OCI-LY7 (cell line): ENCODE measurements at regions not wholly inside any gene's neighbourhood (a gene's known extent, or its start where the extent isn't known, plus 50 kb on each side); places are given as distances from the start of the nearest gene placed in this dataset.

ENCODE experiments used
- BruUV-seq: library from RNA; stranded (reverse); fragments of 400-500 nt; replicated peaks from 2 replicates; lab custom pipeline; 2021; lab: Mats Ljungman, UMichigan
- CTCF ChIA-PET: fragments of 300-600 bp; sonication (Branson Sonifier 250); formaldehyde crosslinking; loops from one replicate; lab custom pipeline; 2022; ENCODE audit warnings: antibody characterized with exemption; ENCODE audit not compliant: unreplicated experiment; lab: Charles Lee
- POLR2A ChIA-PET: fragments of 300-600 bp; sonication (Branson Sonifier 250); formaldehyde crosslinking; loops from one replicate; lab custom pipeline; 2022; ENCODE audit warnings: antibody characterized with exemption; lab: Charles Lee
- DNase-seq: peaks from one replicate; pipeline ENCODE4 v3.0.0-alpha.2; 2015; ENCODE audit warnings: low spot score
- H2AFZ ChIP-seq: fragments of 200-600 bp; sonication (generic), shearing (Covaris generic); 2 replicates; pipeline ENCODE4 v1.6.1; 2014; ENCODE audit warnings: mild to moderate bottlenecking, antibody characterized with exemption, low read length, moderate library complexity
- H3K27ac ChIP-seq: fragments of 200-600 bp; sonication (generic); 2 replicates; pipeline ENCODE4 v1.5.1; 2014; ENCODE audit warnings: mixed run types, low read depth, mild to moderate bottlenecking, moderate library complexity, low read length, inconsistent platforms; ENCODE audit not compliant: poor library complexity, severe bottlenecking
- H3K36me3 ChIP-seq: fragments of 200-600 bp; sonication (generic); 2 replicates; pipeline ENCODE4 v1.6.1; 2014; ENCODE audit warnings: mild to moderate bottlenecking, antibody characterized with exemption, low read length, moderate library complexity, mixed read lengths; ENCODE audit not compliant: insufficient read depth
- H3K4me1 ChIP-seq: fragments of 200-600 bp; sonication (generic); 2 replicates; pipeline ENCODE4 v1.5.1; 2014; ENCODE audit warnings: mild to moderate bottlenecking, low read length; ENCODE audit not compliant: insufficient read depth, poor library complexity, severe bottlenecking
- H3K4me2 ChIP-seq: fragments of 200-600 bp; sonication (generic); 2 replicates; pipeline ENCODE4 v1.6.1; 2014; ENCODE audit warnings: mild to moderate bottlenecking, low read length
- H3K4me3 ChIP-seq: fragments of 200-600 bp; sonication (generic); 2 replicates; pipeline ENCODE4 v1.5.1; 2014; ENCODE audit warnings: mild to moderate bottlenecking, low read depth, low read length; ENCODE audit not compliant: poor library complexity, severe bottlenecking
- H3K79me2 ChIP-seq: fragments of 200-600 bp; sonication (generic); 2 replicates; pipeline ENCODE4 v1.6.1; 2016; ENCODE audit warnings: low read depth, mild to moderate bottlenecking, low read length, moderate library complexity, mixed read lengths; ENCODE audit not compliant: insufficient read depth
- H3K9me2 ChIP-seq: fragments of 200-600 bp; sonication (generic); 2 replicates; pipeline ENCODE4 v1.6.1; 2016; ENCODE audit warnings: mild to moderate bottlenecking, low read length, mixed read lengths; ENCODE audit not compliant: insufficient read depth
- H3K9me3 ChIP-seq: fragments of 200-600 bp; sonication (generic); 2 replicates; pipeline ENCODE4 v1.6.1; 2014; ENCODE audit warnings: mild to moderate bottlenecking, mixed run types, low read length, mixed read lengths
- H4K20me1 ChIP-seq: fragments of 200-600 bp; sonication (generic); 2 replicates; pipeline ENCODE4 v1.6.1; 2014; ENCODE audit warnings: mild to moderate bottlenecking, antibody characterized with exemption, low read length, moderate library complexity, mixed read lengths; ENCODE audit not compliant: insufficient read depth
- EZH2phosphoT487 ChIP-seq: fragments of 200-600 bp; sonication (generic); IDR thresholded peaks from 2 replicates; pipeline ENCODE4 v1.6.1; 2018; ENCODE audit warnings: low read depth, borderline replicate concordance, mild to moderate bottlenecking, mixed run types, antibody characterized with exemption, low read length, moderate library complexity, mixed read lengths
- intact Hi-C: fragments of 100-400 bp; cut with micrococcal nuclease; formaldehyde crosslinking; loops from one replicate; pipeline ENCODE4 v1.10.0; 2022; ENCODE audit not compliant: unreplicated experiment
- TF ChIP-seq, protein P1 (sequence below): fragments of 200-600 bp; sonication (generic); conservative IDR thresholded peaks from 2 replicates; pipeline ENCODE4 v1.5.1; 2014; ENCODE audit warnings: mild to moderate bottlenecking, antibody characterized with exemption, low read length, moderate library complexity, mixed read lengths

DNA sequence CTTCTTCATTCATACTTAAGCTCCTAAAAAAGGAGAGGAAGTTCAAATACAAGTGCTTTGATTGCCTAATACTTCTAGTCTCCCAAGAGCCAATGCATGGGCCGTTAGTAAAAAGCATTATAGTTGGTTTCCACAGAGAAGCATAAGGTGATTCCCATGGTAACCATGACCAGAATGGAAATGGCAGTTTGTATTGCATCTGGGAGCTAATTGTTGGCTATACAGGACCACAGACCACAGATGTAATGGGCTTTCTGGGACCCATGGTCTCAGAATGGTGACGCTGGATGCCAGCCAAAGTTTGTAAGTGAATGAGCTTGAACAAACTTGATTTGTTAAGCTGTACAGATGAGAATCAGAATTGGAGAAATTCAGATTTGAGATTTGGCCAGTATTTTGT, 333.9 kb upstream of the C11orf87 start:
- Histone ChIP-seq H2AFZ (no peak overlapping the region), H3K36me3 (no peaks in the 10 kb centered on the region), H3K4me1 (no peaks in the 10 kb centered on the region), H3K27ac (no peak overlapping the region), H3K9me2 (no peaks in the 10 kb centered on the region), H3K9me3 (no peaks in the 10 kb centered on the region), H3K4me2 (no peak overlapping the region), H3K4me3 (no peak overlapping the region), H4K20me1 (no peaks in the 10 kb centered on the region), H3K79me2 (no peaks in the 10 kb centered on the region)
- TF ChIP-seq, protein P1, sequence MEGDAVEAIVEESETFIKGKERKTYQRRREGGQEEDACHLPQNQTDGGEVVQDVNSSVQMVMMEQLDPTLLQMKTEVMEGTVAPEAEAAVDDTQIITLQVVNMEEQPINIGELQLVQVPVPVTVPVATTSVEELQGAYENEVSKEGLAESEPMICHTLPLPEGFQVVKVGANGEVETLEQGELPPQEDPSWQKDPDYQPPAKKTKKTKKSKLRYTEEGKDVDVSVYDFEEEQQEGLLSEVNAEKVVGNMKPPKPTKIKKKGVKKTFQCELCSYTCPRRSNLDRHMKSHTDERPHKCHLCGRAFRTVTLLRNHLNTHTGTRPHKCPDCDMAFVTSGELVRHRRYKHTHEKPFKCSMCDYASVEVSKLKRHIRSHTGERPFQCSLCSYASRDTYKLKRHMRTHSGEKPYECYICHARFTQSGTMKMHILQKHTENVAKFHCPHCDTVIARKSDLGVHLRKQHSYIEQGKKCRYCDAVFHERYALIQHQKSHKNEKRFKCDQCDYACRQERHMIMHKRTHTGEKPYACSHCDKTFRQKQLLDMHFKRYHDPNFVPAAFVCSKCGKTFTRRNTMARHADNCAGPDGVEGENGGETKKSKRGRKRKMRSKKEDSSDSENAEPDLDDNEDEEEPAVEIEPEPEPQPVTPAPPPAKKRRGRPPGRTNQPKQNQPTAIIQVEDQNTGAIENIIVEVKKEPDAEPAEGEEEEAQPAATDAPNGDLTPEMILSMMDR = no peak
- TF ChIP-seq EZH2phosphoT487 = no peak
- DNase-seq = no peak
- BruUV-seq = no TSS peak
- ChIA-PET POLR2A (interaction anchor here (0.6 kb wide), 1 partner anchor 92 kb away, joined by 3 read pairs; no protein-coding TSS in a partner anchor), CTCF (no interaction called here)
- intact Hi-C loops = no loop called here

DNA sequence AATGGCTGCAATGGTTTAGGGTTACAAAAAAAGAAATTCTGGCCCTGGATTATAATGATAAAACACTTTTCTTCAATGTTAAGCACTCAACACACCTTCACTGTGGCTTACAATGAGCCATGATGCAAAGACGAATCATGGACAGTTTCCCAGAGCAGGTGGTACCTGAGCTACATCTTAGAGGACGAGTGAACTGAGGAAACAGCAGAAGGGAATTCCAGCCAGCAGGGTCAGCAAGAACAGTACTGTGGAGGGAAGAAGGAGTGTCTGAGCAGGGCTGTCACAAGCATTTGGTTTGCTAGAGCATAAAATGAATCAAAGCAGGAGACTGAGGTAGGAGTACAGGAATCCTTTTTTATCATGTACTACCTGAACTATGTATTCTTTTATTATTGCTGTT, 332.8 kb upstream of the C11orf87 start:
- intact Hi-C loops = no loop called here
- H3K4me2 ChIP-seq = no peak overlapping the region
- TF ChIP-seq, protein P1 = no peak
- no peak for TF ChIP-seq EZH2phosphoT487
- H3K9me3 ChIP-seq = no peaks in the 10 kb centered on the region
- H3K36me3 ChIP-seq = no peaks in the 10 kb centered on the region
- no TSS peak for BruUV-seq
- CTCF ChIA-PET = no interaction called here
- H3K9me2 ChIP-seq = no peaks in the 10 kb centered on the region
- H4K20me1 ChIP-seq = no peaks in the 10 kb centered on the region
- no peaks in the 10 kb centered on the region for H3K4me1 ChIP-seq
- no peak overlapping the region for H3K4me3 ChIP-seq
- DNase-seq = no peak
- no peak overlapping the region for H3K27ac ChIP-seq
- H3K79me2 ChIP-seq = no peaks in the 10 kb centered on the region
- POLR2A ChIA-PET = no interaction called here
- no peak overlapping the region for H2AFZ ChIP-seq

DNA sequence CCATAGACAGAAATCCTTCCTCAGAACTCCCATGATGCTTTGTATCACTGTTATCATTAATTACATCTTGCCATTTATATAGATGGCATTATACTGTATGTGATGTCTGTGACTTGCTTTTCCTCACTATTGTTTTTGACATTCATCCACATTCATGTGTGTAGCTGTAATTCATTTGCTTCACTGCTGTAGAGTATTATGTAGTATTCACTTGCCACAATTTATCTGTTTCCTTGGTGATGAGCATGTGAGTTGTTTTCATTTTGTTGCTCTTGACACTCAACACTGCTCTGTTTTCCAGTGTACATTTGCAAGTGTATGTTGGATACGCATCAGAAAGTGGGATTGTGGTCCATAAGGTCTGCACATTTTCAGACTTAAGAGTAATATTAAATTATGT, 328.6 kb upstream of the C11orf87 start:
- ChIA-PET CTCF (no interaction called here), POLR2A (no interaction called here)
- no peak overlapping the region for H3K4me3 ChIP-seq
- H3K79me2 ChIP-seq = no peaks in the 10 kb centered on the region
- no TSS peak for BruUV-seq
- intact Hi-C loops = no loop called here
- no peaks in the 10 kb centered on the region for H3K36me3 ChIP-seq
- H3K27ac ChIP-seq = no peak overlapping the region
- DNase-seq = no peak
- H2AFZ ChIP-seq = no peak overlapping the region
- no peaks in the 10 kb centered on the region for H3K9me3 ChIP-seq
- H4K20me1 ChIP-seq = no peaks in the 10 kb centered on the region
- no peak overlapping the region for H3K4me2 ChIP-seq
- TF ChIP-seq EZH2phosphoT487 = no peak
- TF ChIP-seq, protein P1 = no peak
- no peaks in the 10 kb centered on the region for H3K9me2 ChIP-seq
- H3K4me1 ChIP-seq = no peaks in the 10 kb centered on the region
